H1 (cell line): ENCODE measurements at regions not wholly inside any gene's neighbourhood (a gene's known extent, or its start where the extent isn't known, plus 50 kb on each side); places are given as distances from the start of the nearest gene placed in this dataset.

ENCODE experiments used
- CTCF ChIA-PET: fragments of 300-600 bp; sonication (Branson Sonifier 250); formaldehyde crosslinking; loops from one replicate; lab custom pipeline; 2021; ENCODE audit not compliant: partially characterized antibody; lab: Charles Lee
- POLR2A ChIA-PET: fragments of 300-600 bp; sonication (Branson Sonifier 250); formaldehyde crosslinking; loops from one replicate; lab custom pipeline; 2021; ENCODE audit warnings: inconsistent platforms; ENCODE audit not compliant: partially characterized antibody; lab: Charles Lee
- DNase-seq, 2 experiments: peaks; one replicate each; pipeline versions ENCODE4 v3.0.0 to v3.0.0-alpha.2; 2010 to 2022; ENCODE audit warnings: low spot score in 2 of 2, low read depth in 1 of 2, mixed read lengths in 1 of 2
- FAIRE-seq: peaks from 2 replicates; lab custom pipeline; 2011; peaks lifted over from hg19 to GRCh38; lab: Jason Lieb, UNC
- H2AFZ ChIP-seq: 2 replicates; pipeline ENCODE4 v1.8.1; 2012; ENCODE audit warnings: low read length, inconsistent platforms
- H2AK5ac ChIP-seq: 2 replicates; pipeline ENCODE4 v1.6.1; 2013; ENCODE audit warnings: low read depth, low read length
- H2BK120ac ChIP-seq: replicated peaks from 2 replicates; pipeline ENCODE3; 2013; ENCODE audit warnings: low read depth, low read length, inconsistent platforms
- H2BK12ac ChIP-seq: 2 replicates; pipeline ENCODE4 v1.6.1; 2013; ENCODE audit warnings: low read depth, low read length
- H2BK15ac ChIP-seq: 2 replicates; pipeline ENCODE4 v1.6.1; 2013; ENCODE audit warnings: low read length
- H2BK20ac ChIP-seq: 2 replicates; pipeline ENCODE4 v1.6.1; 2013; ENCODE audit warnings: low read length
- H2BK5ac ChIP-seq: 2 replicates; pipeline ENCODE4 v1.6.1; 2013; ENCODE audit warnings: low read depth, low read length
- H3K14ac ChIP-seq: 2 replicates; pipeline ENCODE4 v1.6.1; 2013; ENCODE audit warnings: inconsistent platforms; ENCODE audit not compliant: insufficient read length
- H3K18ac ChIP-seq: 2 replicates; pipeline ENCODE4 v1.6.1; 2013; ENCODE audit warnings: low read length; ENCODE audit errors: extremely low read depth
- H3K23ac ChIP-seq: 2 replicates; pipeline ENCODE4 v1.6.1; 2013; ENCODE audit warnings: inconsistent platforms; ENCODE audit not compliant: insufficient read length
- H3K23me2 ChIP-seq: 2 replicates; pipeline ENCODE4 v1.6.1; 2013; ENCODE audit warnings: low read depth, low read length
- H3K27ac ChIP-seq: 2 replicates; pipeline ENCODE4 v1.6.1; 2011; ENCODE audit warnings: low read depth, low read length, inconsistent platforms
- H3K27me3 ChIP-seq, 4 experiments: replicated peaks in 1 of 4; 1 replicate in 1 of 4; 2 replicates in 3 of 4; pipeline versions ENCODE4 v1.6.1 to v1.8.1; 2011 to 2013; ENCODE audit warnings: low read length in 3 of 4, mild to moderate bottlenecking in 3 of 4, inconsistent platforms in 2 of 4, mixed read lengths in 2 of 4, moderate library complexity in 1 of 4; ENCODE audit not compliant: control insufficient read depth in 3 of 4, insufficient read depth in 3 of 4; ENCODE audit errors: extremely low read depth in 1 of 4
- H3K36me3 ChIP-seq, 4 experiments: 2 replicates each; pipeline versions ENCODE4 v1.6.1 to v1.8.1; 2011 to 2013; ENCODE audit warnings: mild to moderate bottlenecking in 4 of 4, low read length in 3 of 4, moderate library complexity in 2 of 4, control low read depth in 1 of 4, inconsistent platforms in 1 of 4; ENCODE audit not compliant: insufficient read depth in 4 of 4, control insufficient read depth in 2 of 4
- H3K4ac ChIP-seq: replicated peaks from 2 replicates; pipeline ENCODE3; 2013; ENCODE audit warnings: low read length, low read depth, mixed read lengths, inconsistent platforms; ENCODE audit not compliant: insufficient read length
- H3K4me1 ChIP-seq, 4 experiments: replicated peaks in 1 of 4; 1 replicate in 1 of 4; 2 replicates in 3 of 4; pipeline versions ENCODE4 v1.6.1 to v1.8.1; 2011 to 2013; ENCODE audit warnings: low read length in 3 of 4, inconsistent platforms in 2 of 4, mixed read lengths in 1 of 4; ENCODE audit not compliant: insufficient read depth in 4 of 4, control insufficient read depth in 3 of 4
- H3K4me2 ChIP-seq, 2 experiments: 2 replicates each; pipeline versions ENCODE4 v1.6.1 to v1.8.1; 2011 to 2013; ENCODE audit warnings: low read depth in 2 of 2, low read length in 2 of 2, control low read depth in 1 of 2, inconsistent platforms in 1 of 2, mild to moderate bottlenecking in 1 of 2; ENCODE audit not compliant: insufficient read depth in 1 of 2
- H3K4me3 ChIP-seq, 4 experiments: fragments of 200-600, 300-600 bp in 1 of 4; sonication (generic), shearing (Covaris generic), sonication (Bioruptor Twin) in 1 of 4; 2 replicates each; pipeline versions ENCODE4 v1.5.1 to v1.8.1; 2011 to 2016; ENCODE audit warnings: low read length in 4 of 4, low read depth in 3 of 4, control low read depth in 2 of 4, inconsistent platforms in 2 of 4, mild to moderate bottlenecking in 2 of 4, mixed read lengths in 1 of 4, moderate library complexity in 1 of 4; ENCODE audit not compliant: insufficient read depth in 2 of 4; ENCODE audit errors: extremely low read depth in 1 of 4
- H3K56ac ChIP-seq: replicated peaks from 2 replicates; pipeline ENCODE3; 2013; ENCODE audit warnings: low read depth, mild to moderate bottlenecking, mixed read lengths, low read length, inconsistent platforms; ENCODE audit not compliant: insufficient read length
- H3K79me1 ChIP-seq: 2 replicates; pipeline ENCODE4 v1.6.1; 2013; ENCODE audit warnings: low read depth, low read length, control low read depth
- H3K79me2 ChIP-seq, 2 experiments: 2 replicates each; pipeline versions ENCODE4 v1.6.1 to v1.8.1; 2012 to 2013; ENCODE audit warnings: low read length in 2 of 2, mild to moderate bottlenecking in 2 of 2, inconsistent platforms in 1 of 2; ENCODE audit not compliant: insufficient read depth in 2 of 2, control insufficient read depth in 1 of 2
- H3K9ac ChIP-seq, 4 experiments: replicated peaks in 1 of 4; 1 replicate in 1 of 4; 2 replicates in 3 of 4; pipeline versions ENCODE4 v1.6.1 to v1.8.1; 2011 to 2013; ENCODE audit warnings: low read depth in 3 of 4, low read length in 3 of 4, control low read depth in 2 of 4, mild to moderate bottlenecking in 2 of 4, moderate library complexity in 2 of 4, inconsistent platforms in 1 of 4; ENCODE audit errors: extremely low read depth in 1 of 4
- H3K9me3 ChIP-seq, 2 experiments: 2 replicates each; pipeline versions ENCODE4 v1.6.1 to v1.8.1; 2012 to 2013; ENCODE audit warnings: mild to moderate bottlenecking in 2 of 2, moderate library complexity in 2 of 2, control low read depth in 1 of 2, inconsistent platforms in 1 of 2, low read depth in 1 of 2, low read length in 1 of 2, mixed read lengths in 1 of 2; ENCODE audit not compliant: insufficient read depth in 2 of 2
- H4K20me1 ChIP-seq, 2 experiments: replicated peaks in 1 of 2; 2 replicates each; pipeline versions ENCODE3 to v1.8.1; 2011 to 2013; ENCODE audit warnings: inconsistent platforms in 2 of 2, low read length in 2 of 2, mild to moderate bottlenecking in 1 of 2; ENCODE audit not compliant: insufficient read depth in 2 of 2, control insufficient read depth in 1 of 2
- H4K5ac ChIP-seq: 2 replicates; pipeline ENCODE4 v1.6.1; 2013; ENCODE audit warnings: low read length, low read depth, mixed read lengths, inconsistent platforms; ENCODE audit not compliant: insufficient read length
- H4K8ac ChIP-seq: 2 replicates; pipeline ENCODE4 v1.8.0; 2013; ENCODE audit warnings: mild to moderate bottlenecking, moderate library complexity, low read length, inconsistent platforms; ENCODE audit not compliant: insufficient read depth; ENCODE audit errors: extremely low read depth
- H4K91ac ChIP-seq: replicated peaks from 2 replicates; pipeline ENCODE3; 2013; ENCODE audit warnings: low read length, mixed read lengths, inconsistent platforms; ENCODE audit not compliant: insufficient read length
- ASH2L ChIP-seq: fragments of 200-600, 300-600 bp; sonication (generic); IDR thresholded peaks from one replicate; pipeline ENCODE4 v1.7.1; 2017; ENCODE audit warnings: low read length
- BCL11A ChIP-seq, 2 experiments: IDR thresholded peaks; one replicate each; pipeline ENCODE4 v1.6.1; 2011; ENCODE audit warnings: low read depth in 2 of 2, low read length in 2 of 2, mild to moderate bottlenecking in 2 of 2
- CEBPB ChIP-seq: IDR thresholded peaks from 2 replicates; pipeline ENCODE4 v1.6.1; 2012; ENCODE audit warnings: low read depth, low read length
- EZH2 ChIP-seq: fragments of 200-600 bp; sonication (generic); IDR thresholded peaks from 2 replicates; pipeline ENCODE4 v1.7.1; 2012; ENCODE audit warnings: low read depth, mild to moderate bottlenecking, moderate library complexity, low read length, inconsistent platforms; ENCODE audit not compliant: severe bottlenecking
- FOSL1 ChIP-seq: IDR thresholded peaks from 2 replicates; pipeline ENCODE4 v1.6.1; 2011; ENCODE audit warnings: mild to moderate bottlenecking, low read depth, low read length, moderate library complexity; ENCODE audit not compliant: insufficient read depth
- RBBP5 ChIP-seq: IDR thresholded peaks from 2 replicates; pipeline ENCODE4 v1.7.1; 2012; ENCODE audit warnings: low read depth, mild to moderate bottlenecking, inconsistent platforms, low read length, moderate library complexity, borderline replicate concordance
- RNF2 ChIP-seq: fragments of 200-900, 300-1000 bp; sonication (generic); IDR thresholded peaks from 2 replicates; pipeline ENCODE4 v1.7.1; 2016; ENCODE audit warnings: borderline replicate concordance, low read depth, mild to moderate bottlenecking, antibody characterized with exemption, low read length; ENCODE audit not compliant: poor library complexity, severe bottlenecking; ENCODE audit errors: missing control alignments
- SIRT6 ChIP-seq: IDR thresholded peaks from one replicate; pipeline ENCODE4 v1.7.1; 2012; ENCODE audit warnings: low read length, inconsistent platforms
- SIX5 ChIP-seq: IDR thresholded peaks from 2 replicates; pipeline ENCODE4 v1.6.1; 2011; ENCODE audit warnings: mild to moderate bottlenecking, low read depth, low read length
- WGBS, 2 experiments: shearing (Covaris generic) in 1 of 2; methylation state at CpG; one replicate each; pipeline versions ENCODE4 v1.1.6 to v1.1.7; 2013 to 2015; ENCODE audit warnings: low lambda C conversion rate in 2 of 2, mixed read lengths in 2 of 2, inconsistent platforms in 1 of 2, low coverage in 1 of 2, missing lambda C conversion rate in 1 of 2; ENCODE audit not compliant: insufficient replicate concordance in 2 of 2, insufficient coverage in 1 of 2, insufficient read length in 1 of 2; ENCODE audit errors: extremely low coverage in 1 of 2, missing lambda C conversion rate in 1 of 2; 5-methylcytosine and 5-hydroxymethylcytosine counted together
- TF ChIP-seq, protein P1 (sequence below): IDR thresholded peaks from 2 replicates; pipeline ENCODE4 v1.6.1; 2011; ENCODE audit warnings: low read depth, mild to moderate bottlenecking, low read length; ENCODE audit not compliant: insufficient read depth

DNA sequence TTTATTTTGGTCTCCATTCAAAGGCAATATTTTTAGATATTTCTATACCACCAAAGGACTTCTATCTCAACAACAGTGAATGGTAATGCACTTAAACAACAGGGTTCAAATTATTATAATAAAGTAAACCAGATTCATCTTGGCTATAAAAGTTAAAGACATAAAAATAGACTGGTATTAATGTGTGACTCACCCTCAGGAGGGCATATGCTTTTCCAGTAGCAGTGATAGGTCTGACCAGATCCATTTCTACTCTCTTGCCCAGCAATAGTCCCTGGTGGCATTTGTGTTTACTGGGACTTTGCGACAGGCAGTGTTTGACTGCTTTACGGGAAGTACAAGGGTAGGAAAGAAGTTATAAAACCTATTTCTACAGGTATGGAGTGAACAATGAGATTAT, 353.2 kb upstream of the ATP2B1 start:
- no peak overlapping the region for H3K9ac ChIP-seq
- no peak overlapping the region for H2BK5ac ChIP-seq
- no peaks in the 10 kb centered on the region for H3K4me1 ChIP-seq
- H3K79me2 ChIP-seq: no peaks in the 10 kb centered on the region
- FAIRE-seq: no peak
- no peak for DNase-seq
- H2AK5ac ChIP-seq: no peak overlapping the region
- H3K18ac ChIP-seq: no peak overlapping the region
- H2BK12ac ChIP-seq: no peak overlapping the region
- H2AFZ ChIP-seq: no peak overlapping the region
- H2BK120ac ChIP-seq: no peak overlapping the region
- H4K5ac ChIP-seq: no peak overlapping the region
- H3K27me3 ChIP-seq: no peaks in the 10 kb centered on the region
- ChIA-PET POLR2A (no interaction called here), CTCF (no interaction called here)
- H3K4me2 ChIP-seq: no peak overlapping the region
- H3K23ac ChIP-seq: no peak overlapping the region
- WGBS, 2 experiments: 94% methylated on average over 2 of the region's 2 CpGs; no CpG with 5 or more reads in 1 of the 2 experiments
- no peak overlapping the region for H3K4ac ChIP-seq
- H3K14ac ChIP-seq: no peak overlapping the region
- H3K27ac ChIP-seq: no peak overlapping the region
- H3K23me2 ChIP-seq: no peaks in the 10 kb centered on the region
- no peaks in the 10 kb centered on the region for H3K79me1 ChIP-seq
- H2BK15ac ChIP-seq: no peak overlapping the region
- no peak overlapping the region for H3K4me3 ChIP-seq
- H3K56ac ChIP-seq: no peak overlapping the region
- H4K8ac ChIP-seq: no peak overlapping the region
- H3K9me3 ChIP-seq: no peaks in the 10 kb centered on the region
- no peak overlapping the region for H4K91ac ChIP-seq
- TF ChIP-seq FOSL1: no peak
- no peak for TF ChIP-seq RBBP5
- no peak for TF ChIP-seq CEBPB
- no peak for TF ChIP-seq EZH2
- TF ChIP-seq SIX5: no peak
- TF ChIP-seq BCL11A (IDR thresholded peaks at IDR 0.05; ENCODE audit: low read depth in 2 of 2, low read length in 2 of 2): no peak
- TF ChIP-seq, protein P1, sequence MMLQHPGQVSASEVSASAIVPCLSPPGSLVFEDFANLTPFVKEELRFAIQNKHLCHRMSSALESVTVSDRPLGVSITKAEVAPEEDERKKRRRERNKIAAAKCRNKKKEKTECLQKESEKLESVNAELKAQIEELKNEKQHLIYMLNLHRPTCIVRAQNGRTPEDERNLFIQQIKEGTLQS: no peak
- no peak for TF ChIP-seq RNF2
- no peak for TF ChIP-seq SIRT6
- TF ChIP-seq ASH2L: no peak
- no peaks in the 10 kb centered on the region for H4K20me1 ChIP-seq
- no peak overlapping the region for H2BK20ac ChIP-seq
- no peaks in the 10 kb centered on the region for H3K36me3 ChIP-seq
